ENCODE measurements at regions not wholly inside any gene's neighbourhood (a gene's known extent, or its start where the extent isn't known, plus 50 kb on each side); places are given as distances from the start of the nearest gene placed in this dataset.

DNA sequence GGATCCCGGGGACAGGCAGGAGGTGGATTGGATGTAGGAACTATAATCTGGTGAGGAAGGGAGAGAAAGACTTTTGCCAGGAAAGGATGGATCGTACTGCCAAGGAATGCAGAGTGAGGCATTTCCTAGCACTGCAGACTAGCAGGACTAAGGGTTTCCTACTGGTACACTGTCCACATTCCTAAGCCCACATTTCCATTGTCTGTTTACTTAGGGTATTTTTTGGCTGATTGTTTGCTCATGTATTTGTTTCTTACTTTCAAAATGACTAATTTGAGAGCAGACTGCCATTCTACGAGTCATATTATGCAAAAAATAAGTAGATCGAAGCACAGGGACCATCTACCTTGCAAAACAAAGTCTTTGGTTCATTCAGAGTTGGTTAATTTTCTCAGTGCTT, 1029.5 kb upstream of the NR2F2 start:
- TF ChIP-seq, protein P1, sequence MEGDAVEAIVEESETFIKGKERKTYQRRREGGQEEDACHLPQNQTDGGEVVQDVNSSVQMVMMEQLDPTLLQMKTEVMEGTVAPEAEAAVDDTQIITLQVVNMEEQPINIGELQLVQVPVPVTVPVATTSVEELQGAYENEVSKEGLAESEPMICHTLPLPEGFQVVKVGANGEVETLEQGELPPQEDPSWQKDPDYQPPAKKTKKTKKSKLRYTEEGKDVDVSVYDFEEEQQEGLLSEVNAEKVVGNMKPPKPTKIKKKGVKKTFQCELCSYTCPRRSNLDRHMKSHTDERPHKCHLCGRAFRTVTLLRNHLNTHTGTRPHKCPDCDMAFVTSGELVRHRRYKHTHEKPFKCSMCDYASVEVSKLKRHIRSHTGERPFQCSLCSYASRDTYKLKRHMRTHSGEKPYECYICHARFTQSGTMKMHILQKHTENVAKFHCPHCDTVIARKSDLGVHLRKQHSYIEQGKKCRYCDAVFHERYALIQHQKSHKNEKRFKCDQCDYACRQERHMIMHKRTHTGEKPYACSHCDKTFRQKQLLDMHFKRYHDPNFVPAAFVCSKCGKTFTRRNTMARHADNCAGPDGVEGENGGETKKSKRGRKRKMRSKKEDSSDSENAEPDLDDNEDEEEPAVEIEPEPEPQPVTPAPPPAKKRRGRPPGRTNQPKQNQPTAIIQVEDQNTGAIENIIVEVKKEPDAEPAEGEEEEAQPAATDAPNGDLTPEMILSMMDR (IDR thresholded peaks at IDR 0.05; ENCODE audit: borderline replicate concordance, insufficient read depth, low read depth, low read length) = no peak
- H3K4me3 ChIP-seq (ENCODE audit: low read depth, low read length) = no peak overlapping the region

DNA sequence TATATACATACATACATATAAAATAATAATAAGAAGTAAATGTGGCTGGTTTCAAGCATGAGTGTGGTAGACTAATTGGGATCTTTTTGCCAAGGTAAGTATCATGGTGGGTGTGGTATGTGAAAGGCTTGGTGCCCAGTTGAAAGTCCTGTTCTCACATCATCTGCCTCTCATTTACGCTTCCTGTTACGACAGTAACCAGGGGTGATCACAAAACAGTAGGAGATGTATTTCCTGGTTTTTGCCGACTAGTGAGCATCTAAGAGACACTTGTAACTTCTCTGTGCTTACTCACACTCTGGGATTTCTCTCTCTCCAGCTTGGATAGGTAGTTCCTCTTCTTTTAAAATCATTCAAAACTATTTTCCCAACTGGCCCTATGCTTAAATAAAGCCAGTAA, 1028.3 kb upstream of the NR2F2 start:
- TF ChIP-seq, protein P1 (IDR thresholded peaks at IDR 0.05; ENCODE audit: borderline replicate concordance, insufficient read depth, low read depth, low read length) = no peak
- H3K4me3 ChIP-seq (ENCODE audit: low read depth, low read length) = no peak overlapping the region

DNA sequence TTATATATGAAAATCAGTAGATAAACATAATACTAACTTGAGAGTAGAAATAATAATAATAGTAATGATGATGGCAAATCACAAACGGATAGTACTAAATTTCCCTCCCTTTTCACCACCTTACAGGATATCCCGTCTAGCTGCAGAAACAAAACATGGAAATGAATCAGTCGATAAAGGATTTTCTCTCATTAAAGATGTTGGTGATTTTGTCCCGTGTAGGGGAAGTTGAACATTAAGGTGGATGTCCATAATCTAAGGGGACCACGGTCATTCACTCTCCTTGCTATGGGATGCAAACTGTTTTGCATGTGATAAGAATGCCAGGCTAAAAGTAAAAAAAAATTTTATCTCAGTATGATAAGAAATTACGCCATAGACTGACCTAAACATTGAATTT, 1027.7 kb upstream of the NR2F2 start:
- H3K4me3 ChIP-seq (ENCODE audit: low read depth, low read length) = no peak overlapping the region
- TF ChIP-seq, protein P1 (IDR thresholded peaks at IDR 0.05; ENCODE audit: borderline replicate concordance, insufficient read depth, low read depth, low read length) = no peak

DNA sequence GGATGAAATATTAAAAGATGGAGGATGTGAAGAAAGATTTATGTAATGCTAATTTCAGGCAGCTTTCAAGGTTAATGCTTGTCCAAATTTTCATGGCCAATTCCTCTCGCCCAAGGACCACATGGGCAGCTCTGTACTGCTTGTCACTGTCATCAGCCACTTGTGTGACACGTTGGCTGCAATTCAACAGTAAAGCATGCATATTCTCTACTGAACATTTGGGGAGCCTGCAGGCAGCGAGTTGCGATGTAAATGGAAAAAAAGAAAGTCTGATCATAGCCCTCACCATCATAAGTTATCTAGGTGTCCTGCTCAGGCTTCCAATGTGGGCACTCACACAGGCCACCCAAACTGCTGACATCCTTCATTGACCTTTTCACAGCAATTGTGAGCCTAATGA, 1026.8 kb upstream of the NR2F2 start:
- TF ChIP-seq, protein P1 (IDR thresholded peaks at IDR 0.05; ENCODE audit: borderline replicate concordance, insufficient read depth, low read depth, low read length) = no peak
- no peak overlapping the region for H3K4me3 ChIP-seq (ENCODE audit: low read depth, low read length)

DNA sequence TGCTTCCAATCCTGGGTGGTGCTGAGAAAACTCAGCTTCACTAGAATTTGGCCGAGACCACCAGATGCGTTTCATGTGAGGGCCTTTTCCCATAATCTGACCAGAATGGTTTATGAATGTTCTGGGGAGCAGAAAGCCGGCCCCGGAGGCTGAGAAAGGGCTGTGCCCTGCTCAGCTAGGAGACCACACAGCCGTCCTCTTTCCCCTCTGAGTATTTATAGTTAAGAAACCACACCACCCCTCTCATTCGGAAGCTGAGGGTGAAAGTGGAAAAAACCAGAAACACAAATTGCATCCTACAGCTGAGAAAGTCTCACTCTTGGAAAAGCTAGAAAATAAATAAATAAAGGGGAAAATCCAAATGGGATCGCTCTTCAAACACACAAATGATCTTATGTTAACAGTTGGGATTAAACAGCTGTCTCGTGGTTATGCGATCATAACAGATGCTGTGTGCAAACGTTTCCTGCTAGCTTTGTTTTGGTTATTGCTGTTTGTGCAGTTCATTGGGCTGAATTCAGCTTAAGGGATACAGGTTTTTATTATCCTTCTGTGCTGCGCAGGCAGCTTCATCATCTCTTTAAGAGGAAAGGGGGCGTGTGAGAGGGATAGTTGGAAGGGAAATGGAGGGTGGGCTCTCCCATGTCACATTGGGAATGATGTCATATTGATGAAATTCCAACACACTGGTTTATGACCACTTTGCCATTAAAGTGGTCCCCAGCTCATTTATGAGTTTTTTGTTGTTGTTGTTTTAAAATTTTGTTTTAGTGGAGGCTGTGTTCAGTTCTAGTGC, 1026.2 kb upstream of the NR2F2 start:
- TF ChIP-seq, protein P1 (IDR thresholded peaks at IDR 0.05; ENCODE audit: borderline replicate concordance, insufficient read depth, low read depth, low read length) = no peak
- no peak overlapping the region for H3K4me3 ChIP-seq (ENCODE audit: low read depth, low read length)

DNA sequence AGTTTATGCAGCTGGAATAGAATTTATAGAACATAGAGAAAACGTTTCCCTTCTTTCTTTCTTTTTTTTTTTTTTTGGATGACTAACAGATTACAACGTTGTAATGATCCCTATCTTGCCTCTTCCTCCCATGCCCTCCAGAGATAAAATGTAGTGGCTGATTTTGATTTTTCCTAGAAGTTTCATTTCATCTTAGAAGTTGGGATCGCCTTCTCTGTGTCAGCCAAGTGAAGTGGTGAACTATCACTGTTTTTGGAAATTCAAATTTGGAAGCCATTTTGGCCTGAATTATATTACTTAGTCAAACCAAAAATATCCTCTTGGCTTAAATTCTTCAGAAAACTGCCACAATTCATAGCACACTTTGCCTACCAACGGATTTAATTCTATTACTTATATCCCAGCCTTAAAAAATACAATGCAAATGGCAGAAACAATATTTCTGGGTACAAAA, 1025.5 kb upstream of the NR2F2 start:
- H3K4me3 ChIP-seq (ENCODE audit: low read depth, low read length) = no peak overlapping the region
- TF ChIP-seq, protein P1 (IDR thresholded peaks at IDR 0.05; ENCODE audit: borderline replicate concordance, insufficient read depth, low read depth, low read length) = no peak

DNA sequence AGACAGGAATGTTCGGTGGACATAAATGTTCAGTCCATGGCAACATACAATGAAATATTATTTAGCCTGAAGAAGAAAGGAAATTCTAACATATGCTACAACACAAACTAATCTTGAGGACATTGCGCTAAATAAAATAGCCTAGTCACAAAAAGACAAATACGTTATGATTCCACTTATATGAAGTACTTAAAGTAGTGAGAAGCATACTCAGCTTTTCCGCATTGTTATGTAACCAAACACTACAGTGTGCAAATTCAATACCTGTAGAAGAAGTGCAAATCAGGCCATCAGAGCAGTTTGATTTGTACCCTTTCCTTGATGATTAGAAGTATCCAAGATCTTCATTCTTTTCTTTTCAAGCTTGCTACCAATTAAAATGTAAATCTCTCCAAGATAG, 1023.4 kb upstream of the NR2F2 start:
- H3K4me3 ChIP-seq (ENCODE audit: low read depth, low read length) = no peak overlapping the region
- TF ChIP-seq, protein P1 (IDR thresholded peaks at IDR 0.05; ENCODE audit: borderline replicate concordance, insufficient read depth, low read depth, low read length) = no peak
